Bronchial epithelial cell (primary cell): ENCODE measurements at regions not wholly inside any gene's neighbourhood (a gene's known extent, or its start where the extent isn't known, plus 50 kb on each side); places are given as distances from the start of the nearest gene placed in this dataset.

Source experiments
- DNase-seq: peaks from one replicate; pipeline ENCODE4 v3.0.0-alpha.2; 2010; ENCODE audit warnings: low read depth
- FAIRE-seq: peaks from 2 replicates; lab custom pipeline; 2011; peaks lifted over from hg19 to GRCh38; lab: Jason Lieb, UNC
- H3K27me3 ChIP-seq: 2 replicates; pipeline ENCODE4 v1.5.1; 2011; ENCODE audit warnings: low read length; ENCODE audit not compliant: control insufficient read depth, insufficient read depth
- H3K36me3 ChIP-seq: 2 replicates; pipeline ENCODE4 v1.5.1; 2011; ENCODE audit warnings: low read length; ENCODE audit not compliant: control insufficient read depth, insufficient read depth
- H3K4me3 ChIP-seq: 2 replicates; pipeline ENCODE4 v1.5.1; 2011; ENCODE audit warnings: mild to moderate bottlenecking, low read depth, low read length, control low read depth
- CTCF ChIP-seq: IDR thresholded peaks from 2 replicates; pipeline ENCODE4 v1.5.1; 2011; ENCODE audit warnings: mild to moderate bottlenecking, moderate library complexity, low read length, control low read depth, inconsistent platforms; ENCODE audit not compliant: insufficient read depth, severe bottlenecking

- H3K4me3 ChIP-seq: no peak overlapping the region
- DNase-seq (peak; percentile 87), FAIRE-seq (peak; percentile 47)
- no peak for TF ChIP-seq CTCF
- H3K36me3 ChIP-seq: no peaks in the 10 kb centered on the region
- H3K27me3 ChIP-seq: no peaks in the 10 kb centered on the region
These were observed 254.0 kb downstream of the KLF6 start for GRCh38 chr10:3530783-3531645.

GRCh38 chr10:3530346-3530745, 254.7 kb downstream of the KLF6 start:
- Histone ChIP-seq H3K36me3 (no peaks in the 10 kb centered on the region), H3K4me3 (no peak overlapping the region), H3K27me3 (no peaks in the 10 kb centered on the region)
- no peak for TF ChIP-seq CTCF
- DNase-seq (peak; percentile 97), FAIRE-seq (peak; percentile 97)

- DNase-seq (no peak), FAIRE-seq (no peak)
- Histone ChIP-seq H3K4me3 (no peak overlapping the region), H3K36me3 (no peaks in the 10 kb centered on the region), H3K27me3 (no peaks in the 10 kb centered on the region)
- no peak for TF ChIP-seq CTCF
These were observed 255.3 kb downstream of the KLF6 start for GRCh38 chr10:3529691-3530090.

- FAIRE-seq: no peak
- Histone ChIP-seq H3K4me3 (no peak overlapping the region), H3K36me3 (no peaks in the 10 kb centered on the region), H3K27me3 (no peaks in the 10 kb centered on the region)
- TF ChIP-seq CTCF: no peak
- DNase-seq: no peak
These were observed 256.1 kb downstream of the KLF6 start for GRCh38 chr10:3528823-3529403.

GRCh38 chr10:3528271-3528670, 256.7 kb downstream of the KLF6 start:
- Histone ChIP-seq H3K4me3 (no peak overlapping the region), H3K27me3 (no peaks in the 10 kb centered on the region), H3K36me3 (no peaks in the 10 kb centered on the region)
- FAIRE-seq: no peak
- peak; percentile 35 for DNase-seq
- no peak for TF ChIP-seq CTCF
